Gastroesophageal sphincter (tissue), 4 donors: ENCODE measurements at regions not wholly inside any gene's neighbourhood (a gene's known extent, or its start where the extent isn't known, plus 50 kb on each side); places are given as distances from the start of the nearest gene placed in this dataset.

ENCODE experiments used
- ATAC-seq: fragments of 150-250 bp; one replicate; pipeline ENCODE4 v1.9.1; 2016; ENCODE audit warnings: mild to moderate bottlenecking, moderate library complexity
- H3K27ac ChIP-seq, 4 donors: fragments of 200-600 bp; sonication (generic) in 3 of 4; 1 replicate in 3 of 4; 2 replicates in 1 of 4; pipeline ENCODE4 v1.5.1; 2016 to 2019
- H3K27me3 ChIP-seq: fragments of 200-600 bp; sonication (generic); one replicate; pipeline ENCODE4 v1.5.1; 2019
- H3K36me3 ChIP-seq, 2 donors: fragments of 200-600 bp; sonication (generic); one replicate each; pipeline ENCODE4 v1.5.1; 2019; ENCODE audit warnings: control low read depth in 1 of 2
- H3K4me1 ChIP-seq, 3 donors: fragments of 200-600 bp; sonication (generic); 1 replicate in 2 of 3; 2 replicates in 1 of 3; pipeline ENCODE4 v1.5.1; 2016 to 2019; ENCODE audit warnings: control low read depth in 2 of 3
- H3K4me3 ChIP-seq, 2 donors: fragments of 200-600 bp; sonication (generic); one replicate each; pipeline ENCODE4 v1.5.1; 2019; ENCODE audit warnings: mild to moderate bottlenecking in 1 of 2, moderate library complexity in 1 of 2
- H3K9me3 ChIP-seq, 3 donors: fragments of 200-600 bp; sonication (generic); one replicate each; pipeline ENCODE4 v1.5.1; 2017 to 2019; ENCODE audit warnings: control low read depth in 2 of 3
- EP300 ChIP-seq: sonication (generic); formaldehyde crosslinking; IDR thresholded peaks from one replicate; pipeline ENCODE4 v1.6.1; 2017; ENCODE audit warnings: antibody characterized with exemption, mild to moderate bottlenecking
- POLR2A ChIP-seq, 2 donors: fragments of 450-650 bp; IDR thresholded peaks; one replicate each; pipeline ENCODE4 v1.6.1; 2017; ENCODE audit warnings: antibody characterized with exemption in 2 of 2, mild to moderate bottlenecking in 2 of 2, moderate library complexity in 1 of 2
- POLR2AphosphoS5 ChIP-seq: sonication (generic); formaldehyde crosslinking; IDR thresholded peaks from one replicate; pipeline ENCODE4 v1.6.1; 2017; ENCODE audit warnings: antibody characterized with exemption
- WGBS, 2 donors: methylation state at CpG; one replicate each; pipeline ENCODE4 v1.1.5; 2018; ENCODE audit warnings: low coverage in 1 of 2; 5-methylcytosine and 5-hydroxymethylcytosine counted together
- TF ChIP-seq, protein P1 (sequence below), 4 experiments: fragments of 200-600 bp in 2 of 4; fragments of 450-650 bp in 2 of 4; sonication (generic) in 1 of 4; IDR thresholded peaks; one replicate each; pipeline ENCODE4 v1.5.1; 2017 to 2019; ENCODE audit warnings: antibody characterized with exemption in 4 of 4, mild to moderate bottlenecking in 2 of 4, moderate library complexity in 2 of 4

DNA sequence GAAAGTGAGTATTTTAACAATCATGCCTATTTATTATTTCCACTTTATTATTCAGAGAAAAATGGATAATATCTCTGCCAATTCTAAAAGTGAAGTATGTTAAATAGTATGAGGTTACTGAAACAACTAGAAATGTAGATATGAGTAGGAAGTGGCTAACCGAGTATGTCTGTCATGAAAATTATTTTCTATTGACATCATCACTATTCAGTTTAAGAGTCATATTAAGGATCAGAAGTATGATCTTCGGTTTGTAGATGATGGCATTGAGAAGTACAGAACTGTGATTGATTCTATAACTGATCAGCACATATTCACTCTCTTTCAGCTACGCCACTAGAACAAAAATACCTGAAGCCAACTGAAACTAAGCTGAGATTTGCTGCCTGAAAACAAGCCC is 146.4 kb upstream of the SLITRK5 start:
- no peaks in the 10 kb centered on the region for H3K27me3 ChIP-seq
- TF ChIP-seq EP300: no peak
- TF ChIP-seq POLR2AphosphoS5: no peak
- TF ChIP-seq, protein P1, sequence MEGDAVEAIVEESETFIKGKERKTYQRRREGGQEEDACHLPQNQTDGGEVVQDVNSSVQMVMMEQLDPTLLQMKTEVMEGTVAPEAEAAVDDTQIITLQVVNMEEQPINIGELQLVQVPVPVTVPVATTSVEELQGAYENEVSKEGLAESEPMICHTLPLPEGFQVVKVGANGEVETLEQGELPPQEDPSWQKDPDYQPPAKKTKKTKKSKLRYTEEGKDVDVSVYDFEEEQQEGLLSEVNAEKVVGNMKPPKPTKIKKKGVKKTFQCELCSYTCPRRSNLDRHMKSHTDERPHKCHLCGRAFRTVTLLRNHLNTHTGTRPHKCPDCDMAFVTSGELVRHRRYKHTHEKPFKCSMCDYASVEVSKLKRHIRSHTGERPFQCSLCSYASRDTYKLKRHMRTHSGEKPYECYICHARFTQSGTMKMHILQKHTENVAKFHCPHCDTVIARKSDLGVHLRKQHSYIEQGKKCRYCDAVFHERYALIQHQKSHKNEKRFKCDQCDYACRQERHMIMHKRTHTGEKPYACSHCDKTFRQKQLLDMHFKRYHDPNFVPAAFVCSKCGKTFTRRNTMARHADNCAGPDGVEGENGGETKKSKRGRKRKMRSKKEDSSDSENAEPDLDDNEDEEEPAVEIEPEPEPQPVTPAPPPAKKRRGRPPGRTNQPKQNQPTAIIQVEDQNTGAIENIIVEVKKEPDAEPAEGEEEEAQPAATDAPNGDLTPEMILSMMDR (IDR thresholded peaks at IDR 0.05): no peak
- TF ChIP-seq POLR2A (IDR thresholded peaks at IDR 0.05): no peak
- H3K4me1 ChIP-seq: no peaks in the 10 kb centered on the region
- no peak overlapping the region for H3K27ac ChIP-seq
- ATAC-seq: no peak
- no peaks in the 10 kb centered on the region for H3K36me3 ChIP-seq
- H3K4me3 ChIP-seq: no peak overlapping the region
- no peaks in the 10 kb centered on the region for H3K9me3 ChIP-seq
- 65 to 86% methylated on average over 2 to 3 of the region's 3 CpGs for WGBS, 2 donors

DNA sequence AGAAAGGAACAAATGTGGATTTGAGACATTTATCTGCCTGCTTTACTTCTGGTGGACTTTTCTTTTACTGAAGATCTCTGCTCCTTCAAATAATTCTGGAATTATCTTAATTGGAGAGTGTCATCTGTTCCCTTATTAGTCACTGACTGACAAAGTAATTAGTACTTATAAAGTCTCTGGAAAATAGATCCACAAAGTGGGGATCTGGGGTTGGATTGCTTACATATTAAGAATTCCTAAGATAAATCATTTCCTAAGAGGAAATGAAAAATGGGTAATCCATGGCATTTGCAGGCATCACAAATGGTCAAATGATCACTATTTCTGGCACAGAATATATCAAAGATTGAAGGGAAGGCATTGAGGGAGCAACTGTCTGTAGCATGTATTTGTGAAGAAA is 137.4 kb upstream of the SLITRK5 start:
- H3K4me3 ChIP-seq: no peak overlapping the region
- H3K4me1 ChIP-seq: no peaks in the 10 kb centered on the region
- ATAC-seq: no peak

DNA sequence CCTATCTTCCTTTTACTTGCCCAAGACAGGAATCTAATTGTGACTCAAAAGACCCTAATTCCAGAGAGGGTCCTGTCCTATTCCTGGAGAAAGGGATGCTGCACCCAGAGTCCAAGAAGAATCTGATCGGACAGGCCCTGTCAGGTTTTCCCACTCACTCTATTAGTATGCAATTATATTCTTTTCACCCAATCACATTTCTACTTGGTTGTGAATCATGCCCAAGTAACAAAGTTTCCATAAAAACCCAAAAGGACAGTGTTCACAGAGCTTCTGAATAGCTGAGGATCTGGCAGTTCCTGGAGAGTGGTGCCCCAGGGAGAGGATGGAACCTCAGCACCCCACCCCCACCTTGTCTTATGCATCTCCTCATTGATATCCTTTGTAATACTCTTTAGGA is 135.3 kb upstream of the SLITRK5 start:
- Histone ChIP-seq H3K9me3 (no peaks in the 10 kb centered on the region), H3K27me3 (no peaks in the 10 kb centered on the region), H3K4me1 (no peaks in the 10 kb centered on the region), H3K27ac (no peak overlapping the region), H3K4me3 (no peak overlapping the region), H3K36me3 (no peaks in the 10 kb centered on the region)
- TF ChIP-seq, protein P1 (IDR thresholded peaks at IDR 0.05): no peak
- TF ChIP-seq EP300: no peak
- no peak for TF ChIP-seq POLR2AphosphoS5
- no peak for TF ChIP-seq POLR2A (IDR thresholded peaks at IDR 0.05)
- 71 to 88% methylated on average over 1 of the region's 1 CpG for WGBS, 2 donors
- ATAC-seq: no peak

More for the DNA sequence above, 137.4 kb upstream of the SLITRK5 start:
- Histone ChIP-seq H3K27me3 (no peaks in the 10 kb centered on the region), H3K27ac (no peak overlapping the region), H3K9me3 (no peaks in the 10 kb centered on the region), H3K36me3 (no peaks in the 10 kb centered on the region)
- TF ChIP-seq, protein P1 (IDR thresholded peaks at IDR 0.05): no peak
- TF ChIP-seq POLR2A (IDR thresholded peaks at IDR 0.05) (no peak), EP300 (no peak), POLR2AphosphoS5 (no peak)

DNA sequence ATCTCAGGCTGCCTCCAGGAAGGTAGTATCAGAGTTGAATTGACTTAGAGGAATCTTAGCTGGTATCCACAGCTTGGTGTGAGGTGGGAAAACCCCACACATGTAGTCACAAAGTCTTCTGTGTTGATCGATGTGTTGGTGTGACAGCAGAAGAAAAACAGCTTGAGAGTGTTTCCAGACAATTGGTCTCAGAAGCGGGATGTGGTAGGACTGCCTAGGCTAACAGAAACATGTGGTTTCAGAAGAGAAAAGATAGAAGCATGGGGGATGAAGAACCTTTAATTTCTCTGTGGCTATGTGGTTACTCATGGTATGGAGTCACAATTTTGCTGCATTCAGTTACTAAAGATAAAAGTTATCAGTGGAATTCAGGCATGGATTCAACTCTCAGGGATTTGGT is 134.7 kb upstream of the SLITRK5 start:
- ATAC-seq: no peak

DNA sequence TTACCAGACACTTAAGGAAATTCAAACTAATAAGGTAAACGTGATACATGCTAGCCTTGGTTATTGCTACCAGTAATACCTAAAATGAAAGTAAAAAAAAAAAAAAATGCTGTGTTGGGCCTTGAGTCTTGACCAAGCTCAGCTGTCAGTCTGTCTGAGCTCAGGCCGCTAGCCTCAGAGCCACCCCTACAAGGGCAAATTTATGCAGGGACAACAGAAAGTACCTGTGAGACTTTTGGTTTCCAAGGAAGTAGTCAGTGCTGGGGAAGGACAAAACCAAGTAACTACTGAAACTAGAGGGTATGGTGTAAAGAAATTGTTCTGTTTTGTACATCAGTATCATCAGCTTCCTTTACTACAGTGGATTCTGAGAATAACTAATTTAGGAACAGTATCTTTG is 134.3 kb upstream of the SLITRK5 start:
- no peak for ATAC-seq
- no peaks in the 10 kb centered on the region for H3K36me3 ChIP-seq
- H3K4me1 ChIP-seq: no peaks in the 10 kb centered on the region
- no peaks in the 10 kb centered on the region for H3K27me3 ChIP-seq
- TF ChIP-seq POLR2AphosphoS5 (no peak), POLR2A (IDR thresholded peaks at IDR 0.05) (no peak), EP300 (no peak)
- TF ChIP-seq, protein P1 (IDR thresholded peaks at IDR 0.05): no peak
- no peaks in the 10 kb centered on the region for H3K9me3 ChIP-seq
- no peak overlapping the region for H3K4me3 ChIP-seq
- no peak overlapping the region for H3K27ac ChIP-seq
- 50 to 80% methylated on average over 1 to 2 of the region's 2 CpGs for WGBS, 2 donors

More for the DNA sequence above, 134.7 kb upstream of the SLITRK5 start:
- Histone ChIP-seq H3K4me3 (no peak overlapping the region), H3K27ac (no peak overlapping the region), H3K36me3 (no peaks in the 10 kb centered on the region), H3K9me3 (no peaks in the 10 kb centered on the region), H3K4me1 (no peaks in the 10 kb centered on the region), H3K27me3 (no peaks in the 10 kb centered on the region)
- 72 to 100% methylated on average over 1 to 2 of the region's 2 CpGs for WGBS, 2 donors
- TF ChIP-seq, protein P1 (IDR thresholded peaks at IDR 0.05): no peak
- TF ChIP-seq POLR2AphosphoS5 (no peak), POLR2A (IDR thresholded peaks at IDR 0.05) (no peak), EP300 (no peak)
